ENCODE measurements at regions not wholly inside any gene's neighbourhood (a gene's known extent, or its start where the extent isn't known, plus 50 kb on each side); places are given as distances from the start of the nearest gene placed in this dataset.
A peak's percentile ranks its signal among the peaks of the same experiment; 100 is the strongest.

GRCh38 chr5:5583023-5583765 is 160.7 kb downstream of the ICE1 start:
- H3K4me1 ChIP-seq (replicated peaks): no peaks in the 10 kb centered on the region
- H3K36me3 ChIP-seq: no peaks in the 10 kb centered on the region
- peak in 1 of 2 experiments; percentile 19 for DNase-seq (ENCODE audit: low read depth in 1 of 2, low spot score in 2 of 2)
- no peak overlapping the region for H3K27ac ChIP-seq
- H3K4me3 ChIP-seq: no peak overlapping the region
- H3K9me3 ChIP-seq (replicated peaks): no peaks in the 10 kb centered on the region
- H3K27me3 ChIP-seq (replicated peaks): no peaks in the 10 kb centered on the region

GRCh38 chr5:5581080-5581479 is 158.6 kb downstream of the ICE1 start:
- no peak overlapping the region for H3K27ac ChIP-seq
- H3K36me3 ChIP-seq: no peaks in the 10 kb centered on the region
- peak in 1 of 2 experiments; percentile 10 for DNase-seq (ENCODE audit: low read depth in 1 of 2, low spot score in 2 of 2)
- H3K27me3 ChIP-seq (replicated peaks): no peaks in the 10 kb centered on the region
- no peaks in the 10 kb centered on the region for H3K9me3 ChIP-seq (replicated peaks)
- no peak overlapping the region for H3K4me3 ChIP-seq
- no peaks in the 10 kb centered on the region for H3K4me1 ChIP-seq (replicated peaks)

- H3K27me3 ChIP-seq (replicated peaks): no peaks in the 10 kb centered on the region
- H3K9me3 ChIP-seq (replicated peaks): no peaks in the 10 kb centered on the region
- DNase-seq (ENCODE audit: low read depth in 1 of 2, low spot score in 2 of 2): no peak
- H3K4me3 ChIP-seq: no peak overlapping the region
- no peak overlapping the region for H3K27ac ChIP-seq
- H3K36me3 ChIP-seq: no peaks in the 10 kb centered on the region
- H3K4me1 ChIP-seq (replicated peaks): no peaks in the 10 kb centered on the region
Measured at GRCh38 chr5:5576744-5577143, 154.3 kb downstream of the ICE1 start.

- no peak for DNase-seq (ENCODE audit: low read depth in 1 of 2, low spot score in 2 of 2)
- no peak overlapping the region for H3K4me3 ChIP-seq
Measured at GRCh38 chr5:5575461-5575860, 153.0 kb downstream of the ICE1 start.

GRCh38 chr5:5573798-5574380 is 151.4 kb downstream of the ICE1 start:
- Histone ChIP-seq H3K27me3 (replicated peaks) (no peaks in the 10 kb centered on the region), H3K4me3 (no peak overlapping the region), H3K27ac (no peak overlapping the region), H3K4me1 (replicated peaks) (no peaks in the 10 kb centered on the region), H3K9me3 (replicated peaks) (no peaks in the 10 kb centered on the region), H3K36me3 (no peaks in the 10 kb centered on the region)
- no peak for DNase-seq (ENCODE audit: low read depth in 1 of 2, low spot score in 2 of 2)

More at GRCh38 chr5:5575461-5575860, 153.0 kb downstream of the ICE1 start:
- H3K4me1 ChIP-seq (replicated peaks): no peaks in the 10 kb centered on the region
- H3K27ac ChIP-seq: no peak overlapping the region
- no peaks in the 10 kb centered on the region for H3K27me3 ChIP-seq (replicated peaks)
- no peaks in the 10 kb centered on the region for H3K9me3 ChIP-seq (replicated peaks)
- H3K36me3 ChIP-seq: no peaks in the 10 kb centered on the region

- Histone ChIP-seq H3K4me1 (replicated peaks) (no peaks in the 10 kb centered on the region), H3K27ac (no peak overlapping the region), H3K4me3 (no peak overlapping the region), H3K9me3 (replicated peaks) (no peaks in the 10 kb centered on the region), H3K27me3 (replicated peaks) (no peaks in the 10 kb centered on the region), H3K36me3 (no peaks in the 10 kb centered on the region)
- DNase-seq (ENCODE audit: low read depth in 1 of 2, low spot score in 2 of 2): no peak
Measured at GRCh38 chr5:5572976-5573797, 150.7 kb downstream of the ICE1 start.

- no peaks in the 10 kb centered on the region for H3K4me1 ChIP-seq (replicated peaks)
- H3K27ac ChIP-seq: no peak overlapping the region
- no peaks in the 10 kb centered on the region for H3K9me3 ChIP-seq (replicated peaks)
- H3K36me3 ChIP-seq: no peaks in the 10 kb centered on the region
- no peak for DNase-seq (ENCODE audit: low read depth in 1 of 2, low spot score in 2 of 2)
- no peak overlapping the region for H3K4me3 ChIP-seq
- no peaks in the 10 kb centered on the region for H3K27me3 ChIP-seq (replicated peaks)
Measured at GRCh38 chr5:5572010-5572865, 149.8 kb downstream of the ICE1 start.

GRCh38 chr5:5570646-5571045 is 148.2 kb downstream of the ICE1 start:
- Histone ChIP-seq H3K4me3 (no peak overlapping the region), H3K27me3 (replicated peaks) (no peaks in the 10 kb centered on the region), H3K9me3 (replicated peaks) (no peaks in the 10 kb centered on the region), H3K36me3 (no peaks in the 10 kb centered on the region), H3K4me1 (replicated peaks) (no peaks in the 10 kb centered on the region), H3K27ac (no peak overlapping the region)
- no peak for DNase-seq (ENCODE audit: low read depth in 1 of 2, low spot score in 2 of 2)

- Histone ChIP-seq H3K4me3 (no peak overlapping the region), H3K4me1 (replicated peaks) (no peaks in the 10 kb centered on the region), H3K27me3 (replicated peaks) (no peaks in the 10 kb centered on the region), H3K36me3 (no peaks in the 10 kb centered on the region), H3K27ac (no peak overlapping the region), H3K9me3 (replicated peaks) (no peaks in the 10 kb centered on the region)
- DNase-seq (ENCODE audit: low read depth in 1 of 2, low spot score in 2 of 2): no peak
Measured at GRCh38 chr5:5564898-5565297, 142.4 kb downstream of the ICE1 start.

- no peak overlapping the region for H3K27ac ChIP-seq
- no peaks in the 10 kb centered on the region for H3K9me3 ChIP-seq (replicated peaks)
- no peaks in the 10 kb centered on the region for H3K27me3 ChIP-seq (replicated peaks)
- H3K4me3 ChIP-seq: no peak overlapping the region
- DNase-seq (ENCODE audit: low read depth in 1 of 2, low spot score in 2 of 2): no peak
- H3K36me3 ChIP-seq: no peaks in the 10 kb centered on the region
- H3K4me1 ChIP-seq (replicated peaks): no peaks in the 10 kb centered on the region
Measured at GRCh38 chr5:5560016-5560415, 137.5 kb downstream of the ICE1 start.

- 0 out of 2 replicates have a peak, but pooled peaks cover 2% of the 10 kb centered on the region for H3K9me3 ChIP-seq (replicated peaks)
- no peaks in the 10 kb centered on the region for H3K27me3 ChIP-seq (replicated peaks)
- DNase-seq (ENCODE audit: low read depth in 1 of 2, low spot score in 2 of 2): no peak
- H3K4me1 ChIP-seq (replicated peaks): no peaks in the 10 kb centered on the region
- no peak overlapping the region for H3K27ac ChIP-seq
- H3K36me3 ChIP-seq: no peaks in the 10 kb centered on the region
- H3K4me3 ChIP-seq: no peak overlapping the region
Measured at GRCh38 chr5:5558638-5559527, 136.4 kb downstream of the ICE1 start.

GRCh38 chr5:5558102-5558501 is 135.6 kb downstream of the ICE1 start:
- DNase-seq (ENCODE audit: low read depth in 1 of 2, low spot score in 2 of 2): no peak
- H3K27me3 ChIP-seq (replicated peaks): no peaks in the 10 kb centered on the region
- 0 out of 2 replicates have a peak, but pooled peaks cover 2% of the 10 kb centered on the region for H3K9me3 ChIP-seq (replicated peaks)
- H3K4me3 ChIP-seq: no peak overlapping the region
- H3K36me3 ChIP-seq: no peaks in the 10 kb centered on the region
- H3K4me1 ChIP-seq (replicated peaks): no peaks in the 10 kb centered on the region
- H3K27ac ChIP-seq: no peak overlapping the region

All from SJSA1 (cell line).